RKO (cell line): ENCODE measurements at regions not wholly inside any gene's neighbourhood (a gene's known extent, or its start where the extent isn't known, plus 50 kb on each side); places are given as distances from the start of the nearest gene placed in this dataset.

ENCODE experiments used
- DNase-seq: peaks from one replicate; pipeline ENCODE4 v3.0.0-alpha.2; 2016; ENCODE audit warnings: low spot score

GRCh38 chr17:74052993-74053711, 150.3 kb upstream of the RPL38 start:
- no peak for DNase-seq

GRCh38 chr17:74053712-74054078, 149.8 kb upstream of the RPL38 start:
- no peak for DNase-seq

- no peak for DNase-seq
Observed at GRCh38 chr17:74054249-74054648, 149.2 kb upstream of the RPL38 start.

- DNase-seq = no peak
Observed at GRCh38 chr17:74055508-74056160, 147.8 kb upstream of the RPL38 start.

GRCh38 chr17:74059479-74060240, 143.8 kb upstream of the RPL38 start:
- DNase-seq = no peak

- DNase-seq = no peak
Observed at GRCh38 chr17:74061758-74062157, 141.7 kb upstream of the RPL38 start.

GRCh38 chr17:74062234-74062633, 141.2 kb upstream of the RPL38 start:
- no peak for DNase-seq

- no peak for DNase-seq
Observed at GRCh38 chr17:74063439-74063838, 140.0 kb upstream of the RPL38 start.

GRCh38 chr17:74070374-74070773, 133.1 kb upstream of the RPL38 start:
- DNase-seq = no peak

- no peak for DNase-seq
Observed at GRCh38 chr17:74070998-74071679, 132.3 kb upstream of the RPL38 start.

- no peak for DNase-seq
Observed at GRCh38 chr17:74072340-74072739, 131.1 kb upstream of the RPL38 start.

- no peak for DNase-seq
Observed at GRCh38 chr17:74076446-74076845, 127.0 kb upstream of the RPL38 start.

GRCh38 chr17:74077231-74077630, 126.2 kb upstream of the RPL38 start:
- DNase-seq = no peak

GRCh38 chr17:74078363-74078941, 125.0 kb upstream of the RPL38 start:
- no peak for DNase-seq

- DNase-seq = no peak
Observed at GRCh38 chr17:74079537-74080300, 123.8 kb upstream of the RPL38 start.

- no peak for DNase-seq
Observed at GRCh38 chr17:74080656-74081582, 122.6 kb upstream of the RPL38 start.

GRCh38 chr17:74082886-74083285, 120.6 kb upstream of the RPL38 start:
- DNase-seq = no peak

GRCh38 chr17:74083321-74083720, 120.2 kb upstream of the RPL38 start:
- DNase-seq = no peak

- no peak for DNase-seq
Observed at GRCh38 chr17:74085434-74085833, 118.0 kb upstream of the RPL38 start.

GRCh38 chr17:74087002-74087585, 116.4 kb upstream of the RPL38 start:
- no peak for DNase-seq
